Mesodermal cell (in vitro differentiated cells): ENCODE measurements at regions not wholly inside any gene's neighbourhood (a gene's known extent, or its start where the extent isn't known, plus 50 kb on each side); places are given as distances from the start of the nearest gene placed in this dataset.

Experiments
- H3K27ac ChIP-seq: 2 replicates; pipeline ENCODE4 v1.7.0; 2013; ENCODE audit warnings: mild to moderate bottlenecking, low read depth, low read length, moderate library complexity; ENCODE audit not compliant: severe bottlenecking
- H3K36me3 ChIP-seq: 2 replicates; pipeline ENCODE4 v1.7.1; 2013; ENCODE audit warnings: mild to moderate bottlenecking, low read length, moderate library complexity; ENCODE audit not compliant: control insufficient read depth, insufficient read depth
- H3K4me1 ChIP-seq: one replicate; pipeline ENCODE4 v1.7.1; 2013; ENCODE audit warnings: mild to moderate bottlenecking, low read length; ENCODE audit not compliant: insufficient read depth, control insufficient read depth, poor library complexity, severe bottlenecking
- H3K4me3 ChIP-seq: 2 replicates; pipeline ENCODE4 v1.7.0; 2013; ENCODE audit warnings: low read length, control low read depth, mild to moderate bottlenecking; ENCODE audit not compliant: insufficient read depth, poor library complexity, severe bottlenecking; ENCODE audit errors: extremely low read depth
- H3K9me3 ChIP-seq: 2 replicates; pipeline ENCODE4 v1.7.1; 2013; ENCODE audit warnings: mild to moderate bottlenecking, low read length, moderate library complexity; ENCODE audit not compliant: control insufficient read depth
- WGBS, 2 experiments: methylation state at CpG; one replicate each; pipeline ENCODE4 v1.1.5; 2013; ENCODE audit warnings: missing lambda C conversion rate in 2 of 2; ENCODE audit not compliant: insufficient coverage in 2 of 2; 5-methylcytosine and 5-hydroxymethylcytosine counted together

DNA sequence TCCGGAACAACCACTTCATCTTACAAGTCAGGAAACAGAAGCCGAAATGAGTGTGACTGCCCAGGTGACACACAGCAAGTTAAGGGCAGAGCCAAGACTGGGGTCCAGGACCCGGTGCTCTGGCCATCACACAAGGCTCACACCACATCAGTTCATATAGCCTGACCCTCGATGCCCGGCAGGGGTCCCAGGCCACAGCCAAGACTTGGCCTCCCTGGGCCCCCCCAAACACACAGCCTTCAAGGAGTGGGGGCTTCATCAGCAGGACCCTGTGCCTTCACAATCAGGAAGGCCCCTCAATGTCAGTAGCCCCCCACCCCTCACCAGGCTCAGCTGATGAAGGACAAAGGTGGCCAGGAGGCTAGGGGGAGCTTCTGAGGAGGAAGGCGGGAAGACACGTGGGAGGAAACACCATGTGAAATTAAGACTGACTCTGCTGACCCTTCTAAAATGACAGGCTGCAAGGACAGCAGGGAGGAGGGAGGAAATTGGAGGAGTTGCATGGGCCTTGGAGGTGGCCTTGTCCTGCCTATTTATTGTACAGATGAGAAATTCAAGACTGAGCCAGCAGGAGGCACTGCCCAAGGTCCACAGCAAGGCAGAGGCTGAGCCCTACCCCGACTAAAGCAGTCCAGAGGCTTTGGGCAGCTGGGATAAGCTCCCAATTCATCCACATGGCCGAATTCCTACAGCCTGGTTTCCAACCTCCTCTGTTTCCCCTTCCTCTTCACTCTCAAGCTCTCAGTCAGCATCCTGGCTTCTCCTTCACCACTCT lies 216.1 kb upstream of the ZMIZ1 start:
- Histone ChIP-seq H3K9me3 (no peaks in the 10 kb centered on the region), H3K27ac (no peak overlapping the region), H3K36me3 (no peaks in the 10 kb centered on the region), H3K4me3 (no peak overlapping the region), H3K4me1 (no peaks in the 10 kb centered on the region)
- 91 to 94% methylated on average over 6 to 9 of the region's 9 CpGs for WGBS, 2 experiments

DNA sequence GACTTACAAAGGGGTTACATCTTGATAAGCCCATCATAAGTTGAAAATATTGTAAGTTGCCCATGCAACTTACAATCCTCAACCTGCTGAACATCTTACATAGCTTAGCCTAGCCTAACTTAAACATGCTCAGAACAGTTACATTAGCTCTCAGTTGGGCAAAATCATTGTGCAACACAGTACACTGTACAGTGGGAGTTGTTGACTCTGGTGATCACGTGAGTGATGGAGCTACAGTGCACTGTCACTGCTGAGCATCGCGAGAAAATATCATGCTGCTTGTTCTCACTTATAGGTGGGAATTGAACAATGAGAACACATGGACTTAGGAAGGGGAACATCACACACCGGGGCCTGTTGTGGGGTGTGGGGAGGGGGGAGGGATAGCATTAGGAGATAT lies 214.9 kb upstream of the ZMIZ1 start:
- 89 to 100% methylated on average over 3 of the region's 4 CpGs for WGBS, 2 experiments
- Histone ChIP-seq H3K9me3 (no peaks in the 10 kb centered on the region), H3K4me1 (no peaks in the 10 kb centered on the region), H3K36me3 (no peaks in the 10 kb centered on the region), H3K4me3 (no peak overlapping the region), H3K27ac (no peak overlapping the region)

DNA sequence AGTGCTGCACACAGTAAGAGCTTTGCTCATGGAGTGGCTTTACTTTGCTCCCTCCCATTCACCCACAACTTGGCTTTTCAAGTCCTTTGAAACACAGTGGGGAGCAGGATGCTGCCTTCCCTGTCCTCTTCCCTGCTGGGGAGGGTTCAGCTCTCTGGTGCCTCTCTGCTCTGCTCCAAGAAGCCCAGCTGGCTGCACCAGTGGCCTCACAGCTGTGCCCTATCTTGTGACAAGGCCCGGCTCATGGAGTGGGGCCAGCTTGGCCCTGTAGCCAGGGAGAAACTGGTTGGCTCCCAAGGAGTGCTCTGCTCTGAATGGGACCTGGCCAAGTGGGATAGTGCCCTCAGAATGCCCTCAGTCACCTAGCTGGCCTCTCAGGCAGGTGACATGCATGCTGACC lies 212.3 kb upstream of the ZMIZ1 start:
- no peaks in the 10 kb centered on the region for H3K4me1 ChIP-seq
- H3K9me3 ChIP-seq: no peaks in the 10 kb centered on the region
- no peak overlapping the region for H3K4me3 ChIP-seq
- no peaks in the 10 kb centered on the region for H3K36me3 ChIP-seq
- H3K27ac ChIP-seq: no peak overlapping the region
- 57 to 83% methylated on average over 1 of the region's 1 CpG for WGBS, 2 experiments

DNA sequence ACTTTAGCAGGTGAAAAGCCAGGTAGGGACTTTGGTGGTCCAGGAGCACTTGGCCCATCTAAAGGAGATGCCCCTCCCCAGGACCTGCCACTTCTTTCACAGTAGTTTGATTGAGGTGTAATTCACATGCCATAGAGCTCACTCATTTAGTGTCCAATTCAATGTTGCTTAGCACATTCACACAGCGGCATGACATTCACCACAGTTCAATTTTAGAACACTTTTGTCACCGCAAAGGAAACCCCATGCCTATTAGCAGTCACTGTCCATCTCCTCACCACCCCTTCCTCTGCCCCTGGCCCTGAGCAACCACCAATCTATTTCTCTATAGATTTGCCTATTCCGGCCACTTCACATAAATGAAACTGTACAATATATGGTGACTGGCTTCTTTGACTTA lies 211.6 kb upstream of the ZMIZ1 start:
- 94 to 100% methylated on average over 2 of the region's 3 CpGs for whole genome bisulfite sequencing, 2 experiments
- no peaks in the 10 kb centered on the region for H3K9me3 ChIP-seq
- H3K4me3 ChIP-seq: no peak overlapping the region
- H3K36me3 ChIP-seq: no peaks in the 10 kb centered on the region
- no peak overlapping the region for H3K27ac ChIP-seq
- no peaks in the 10 kb centered on the region for H3K4me1 ChIP-seq

DNA sequence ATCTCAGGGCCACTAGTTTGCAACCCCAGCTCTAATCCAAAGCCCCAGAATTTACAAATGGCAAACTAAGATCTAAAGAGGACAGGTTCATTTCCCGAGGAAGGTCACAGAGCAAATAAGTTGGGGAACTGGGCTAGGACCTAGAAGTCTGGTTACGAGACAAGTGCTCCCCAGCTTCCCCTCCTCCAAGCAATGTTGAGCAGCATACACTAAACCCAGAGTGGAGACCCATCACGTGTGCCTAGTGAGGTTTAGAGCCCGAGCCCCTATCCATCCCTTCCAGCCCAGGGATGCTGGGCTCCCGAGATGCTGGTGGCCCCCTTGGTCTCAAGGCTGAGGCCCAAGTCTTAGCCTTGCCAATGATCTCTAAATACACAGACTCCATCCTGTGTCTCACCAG lies 209.5 kb upstream of the ZMIZ1 start:
- Histone ChIP-seq H3K27ac (no peak overlapping the region), H3K4me1 (no peaks in the 10 kb centered on the region), H3K9me3 (no peaks in the 10 kb centered on the region), H3K36me3 (no peaks in the 10 kb centered on the region), H3K4me3 (no peak overlapping the region)
- 89 to 93% methylated on average over 5 of the region's 5 CpGs for WGBS, 2 experiments

DNA sequence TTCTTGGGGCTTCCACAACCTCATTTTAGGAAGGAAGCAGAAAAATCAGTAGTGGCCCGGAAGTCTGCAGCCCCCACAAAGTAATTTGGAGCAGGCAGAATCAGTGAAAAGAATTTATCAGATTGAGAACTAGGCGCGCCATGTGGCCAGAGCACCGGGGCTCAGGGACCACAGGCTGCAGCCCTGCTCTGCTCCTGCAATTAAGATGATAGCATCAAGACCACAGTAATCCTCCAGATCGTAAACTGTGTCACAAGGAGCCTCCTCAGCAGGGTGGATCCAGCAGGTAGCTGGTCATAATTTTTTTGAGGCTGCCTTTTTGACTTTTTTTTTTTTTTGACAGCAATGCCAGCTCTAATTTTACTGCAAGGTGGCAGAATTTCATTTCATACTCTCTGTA lies 209.0 kb upstream of the ZMIZ1 start:
- Histone ChIP-seq H3K9me3 (no peaks in the 10 kb centered on the region), H3K4me1 (no peaks in the 10 kb centered on the region), H3K27ac (no peak overlapping the region), H3K36me3 (no peaks in the 10 kb centered on the region), H3K4me3 (no peak overlapping the region)
- WGBS, 2 experiments: 79 to 100% methylated on average over 4 to 5 of the region's 5 CpGs

DNA sequence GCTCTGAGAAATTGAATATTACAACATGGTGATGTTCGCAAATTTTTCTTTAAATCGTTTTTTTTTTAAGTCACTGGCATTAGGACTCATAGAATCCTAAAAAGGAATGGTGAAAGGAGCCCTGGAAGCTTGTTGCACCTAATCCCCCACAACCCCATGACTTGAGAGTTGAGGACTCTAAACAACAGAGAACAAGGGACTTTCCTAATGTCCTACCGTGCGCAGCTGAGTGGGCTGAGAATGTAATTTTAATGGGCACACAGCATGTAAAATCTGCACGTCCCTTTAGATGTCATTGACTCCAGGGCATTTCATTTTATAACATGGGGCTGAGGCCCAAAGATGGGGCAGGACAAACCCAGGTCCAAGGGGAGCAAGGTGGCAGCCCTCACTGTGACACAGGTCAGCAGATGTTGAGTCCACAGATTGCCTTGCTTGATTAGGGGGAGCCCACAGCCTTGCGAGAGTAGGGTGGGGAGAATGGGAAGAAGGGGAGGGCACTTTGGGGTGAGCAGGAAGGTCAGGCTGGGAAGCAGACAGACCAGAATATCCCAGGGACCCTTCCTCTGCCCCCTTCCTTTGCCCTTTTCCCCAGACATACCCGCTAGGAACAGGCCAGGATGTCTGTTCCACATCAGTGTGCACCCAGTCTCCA lies 208.4 kb upstream of the ZMIZ1 start:
- Histone ChIP-seq H3K36me3 (no peaks in the 10 kb centered on the region), H3K4me3 (no peak overlapping the region), H3K4me1 (no peaks in the 10 kb centered on the region), H3K9me3 (no peaks in the 10 kb centered on the region), H3K27ac (no peak overlapping the region)
- WGBS, 2 experiments: 87 to 88% methylated on average over 4 to 6 of the region's 7 CpGs

DNA sequence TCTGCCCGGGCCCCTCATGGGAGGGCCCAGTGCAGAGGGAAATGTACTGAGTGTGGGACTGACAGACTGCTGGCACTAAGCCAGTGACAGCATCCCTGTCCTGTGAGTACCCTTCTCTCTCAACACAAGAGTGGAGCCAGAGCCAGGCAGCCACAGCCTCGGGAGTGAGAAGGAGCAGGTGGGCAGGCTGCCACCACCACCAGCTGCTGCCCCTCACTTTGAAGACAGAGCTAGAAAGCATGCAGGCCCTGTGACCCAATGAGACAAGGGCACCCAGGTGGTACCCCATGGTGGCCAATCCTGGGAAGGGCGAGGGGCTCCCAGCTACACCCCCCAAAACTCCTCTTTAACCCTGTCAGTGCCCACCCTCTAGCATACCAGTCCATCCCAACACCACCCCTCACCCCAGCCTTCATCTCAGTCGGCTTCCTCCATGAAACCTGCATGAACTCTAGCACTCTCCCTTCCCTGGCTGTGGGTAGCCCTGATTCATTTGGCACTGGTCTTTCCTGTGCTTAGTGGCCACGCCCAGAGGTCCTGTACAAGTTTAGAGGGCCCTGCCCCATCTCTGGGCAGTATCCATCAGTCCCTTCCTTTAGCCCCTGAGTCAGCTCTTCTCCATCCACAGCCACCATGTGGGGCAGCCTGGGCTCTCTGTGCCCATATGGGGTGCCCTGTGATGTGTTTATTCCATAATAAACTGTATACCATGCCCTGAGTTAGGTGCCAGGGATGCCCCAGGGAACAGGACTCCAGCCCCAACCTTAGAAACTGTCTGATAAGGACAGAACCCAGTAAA lies 207.0 kb upstream of the ZMIZ1 start:
- WGBS, 2 experiments: 93 to 95% methylated on average over 2 to 5 of the region's 5 CpGs
- H3K9me3 ChIP-seq: no peaks in the 10 kb centered on the region
- H3K4me3 ChIP-seq: no peak overlapping the region
- no peak overlapping the region for H3K27ac ChIP-seq
- no peaks in the 10 kb centered on the region for H3K36me3 ChIP-seq
- H3K4me1 ChIP-seq: no peaks in the 10 kb centered on the region

DNA sequence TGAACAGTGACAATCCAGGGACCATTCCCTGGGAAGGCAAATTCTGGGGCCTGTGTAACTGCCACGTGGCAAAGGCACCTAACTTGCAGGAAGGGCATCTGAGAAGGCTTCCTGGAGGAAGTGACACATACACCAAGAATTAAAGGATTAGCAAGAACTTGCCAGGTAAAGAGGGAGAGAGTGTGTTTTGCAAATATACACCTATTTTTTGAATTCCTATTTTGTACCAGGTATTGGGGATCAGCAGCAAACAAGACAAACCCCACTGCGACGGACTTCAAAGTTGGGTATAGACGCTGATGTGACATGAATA lies 206.5 kb upstream of the ZMIZ1 start:
- 78 to 86% methylated on average over 4 of the region's 4 CpGs for WGBS, 2 experiments
- no peaks in the 10 kb centered on the region for H3K36me3 ChIP-seq
- no peaks in the 10 kb centered on the region for H3K9me3 ChIP-seq
- no peak overlapping the region for H3K27ac ChIP-seq
- H3K4me1 ChIP-seq: no peaks in the 10 kb centered on the region
- H3K4me3 ChIP-seq: no peak overlapping the region

DNA sequence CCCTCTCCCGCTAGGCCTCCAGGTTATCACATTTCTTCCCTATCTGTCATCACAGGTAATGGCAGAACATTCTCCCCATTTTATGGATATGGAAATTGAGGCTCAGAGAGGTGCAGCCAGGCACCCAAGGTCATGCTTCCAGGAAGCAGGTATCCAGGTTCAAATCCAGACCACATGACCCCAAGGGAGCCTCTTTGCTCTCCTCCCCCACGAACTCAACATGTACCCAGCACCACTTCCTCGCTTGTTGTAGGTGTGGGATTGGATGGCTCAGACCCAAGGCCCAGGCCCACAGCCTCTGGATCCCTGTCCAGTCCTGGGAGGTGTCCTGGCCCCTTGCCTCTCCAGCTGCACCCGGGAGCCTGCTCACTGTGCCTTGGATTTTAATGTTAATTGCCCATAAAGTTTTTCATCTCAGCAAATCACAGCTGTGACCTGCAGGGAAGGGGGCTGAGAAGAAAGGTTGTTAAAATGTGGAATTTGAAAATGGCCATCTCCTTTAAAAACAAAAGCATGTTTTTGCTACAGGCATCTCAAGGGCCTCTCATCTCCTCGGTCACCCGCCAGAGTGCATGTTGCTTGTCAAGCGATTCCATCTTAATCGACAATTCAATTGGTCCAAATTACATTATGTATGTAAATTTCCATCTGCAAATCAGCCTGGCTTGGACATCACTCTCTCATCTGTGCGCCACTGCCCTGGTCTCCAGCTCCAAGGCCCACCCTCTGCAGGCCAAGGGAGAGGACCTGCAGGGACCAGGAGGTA lies 205.4 kb upstream of the ZMIZ1 start:
- Histone ChIP-seq H3K36me3 (no peaks in the 10 kb centered on the region), H3K27ac (no peak overlapping the region), H3K9me3 (no peaks in the 10 kb centered on the region), H3K4me1 (no peaks in the 10 kb centered on the region), H3K4me3 (no peak overlapping the region)
- WGBS, 2 experiments: 90 to 92% methylated on average over 5 to 6 of the region's 9 CpGs
